ENCODE measurements at regions not wholly inside any gene's neighbourhood (a gene's known extent, or its start where the extent isn't known, plus 50 kb on each side); places are given as distances from the start of the nearest gene placed in this dataset.

DNA sequence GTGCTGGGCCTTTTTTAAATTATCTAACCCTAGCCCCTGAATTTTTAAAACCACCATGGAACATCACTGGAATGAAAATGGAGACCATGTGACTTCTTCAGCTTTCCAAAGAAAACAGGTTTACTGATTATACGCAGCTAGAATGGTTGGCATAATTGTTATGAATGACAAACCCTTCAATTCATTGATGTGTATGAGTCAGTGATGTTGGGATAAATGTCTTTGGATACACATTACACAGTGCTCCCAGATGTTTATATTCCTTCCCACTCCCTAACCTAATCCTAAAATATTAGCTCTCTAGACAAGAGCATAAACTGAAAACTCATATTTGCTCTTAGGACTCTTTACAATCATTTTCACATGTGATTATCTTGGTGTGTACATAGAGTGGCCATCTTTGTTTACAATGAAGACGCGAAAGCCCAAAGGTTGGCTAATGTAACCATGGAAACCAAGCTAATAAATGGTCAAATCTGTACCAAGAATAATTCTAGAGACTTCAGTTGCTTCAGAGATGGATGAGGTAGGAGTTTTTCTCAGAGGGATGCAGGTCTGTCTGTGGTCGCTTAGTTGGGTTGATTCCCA is 131.2 kb upstream of the HMHB1 start:
- Histone ChIP-seq H4K20me1 (ENCODE audit: insufficient read depth, low read length) (no peaks in the 10 kb centered on the region), H3K79me2 (ENCODE audit: insufficient read depth, low read length) (no peaks in the 10 kb centered on the region), H3K4me1 (ENCODE audit: insufficient read depth, low read length) (peaks cover 47% of the 10 kb centered on the region), H3K9me3 (ENCODE audit: low read length) (no peaks in the 10 kb centered on the region), H3K4me2 (ENCODE audit: low read depth, low read length) (0 out of 2 replicates have a peak overlapping the region, but pooled peaks have one; percentile 34), H3K4me3 (replicated peaks in 1 of 3; ENCODE audit: insufficient read depth in 1 of 3, low read depth in 2 of 3, low read length in 3 of 3) (no peak overlapping the region), H2AFZ (ENCODE audit: low read length) (no peak overlapping the region), H3K9ac (ENCODE audit: insufficient read depth, low read depth, low read length) (no peak overlapping the region), H3K27ac (ENCODE audit: extremely low read length, insufficient read depth, low read length) (no peak overlapping the region), H3K27me3 (ENCODE audit: control insufficient read depth in 1 of 2, insufficient read depth in 2 of 2, low read length in 2 of 2) (peaks cover 0 to 7% of the 10 kb centered on the region in 2 experiments; a peak in 1 of 5 replicates), H3K36me3 (replicated peaks in 1 of 2; ENCODE audit: control insufficient read depth in 1 of 2, insufficient read depth in 2 of 2, low read length in 2 of 2) (no peaks in the 10 kb centered on the region)
- DNase-seq (ENCODE audit: low spot score) (peak; percentile 86), ATAC-seq (peak; percentile 78), FAIRE-seq (peak; percentile 46)
- in situ Hi-C loops (cut with HindIII; ENCODE audit: extremely low pct_ligation_motif_present, low pct_unique_long_range_greater_than_20kb) (no loop called here), intact Hi-C loops (cut with micrococcal nuclease; ENCODE audit: unreplicated experiment) (loop anchor here (10.0 kb wide), 2 partner anchors 86 to 756 kb away; no protein-coding TSS in a partner anchor)
- POLR2A ChIA-PET = interaction anchor here (0.8 to 1.3 kb wide), 8 partner anchors 14 to 277 kb away, joined by 3 to 6 read pairs (median 3); partner anchors contain the start of gene NR3C1
- BruUV-seq (replicated peaks) = no TSS peak
- WGBS (ENCODE audit: low lambda C conversion rate) = 13% methylated on average over 4 of the region's 4 CpGs
- CTCF ChIA-PET (ENCODE audit: low intra/inter-chr PET ratio, low total read pairs) = no interaction called here
- TF ChIP-seq FOXO1 (CRISPR knock-in tag; IDR thresholded peaks at IDR 0.05) (no peak), ZNF530 (CRISPR knock-in tag; IDR thresholded peaks at IDR 0.05; ENCODE audit: low read depth) (no peak), ZNF883 (CRISPR knock-in tag; IDR thresholded peaks at IDR 0.05; ENCODE audit: not compliant biosample characterization) (no peak), MAF1 (CRISPR knock-in tag; IDR thresholded peaks at IDR 0.05; ENCODE audit: borderline replicate concordance) (no peak), MXD4 (CRISPR knock-in tag; IDR thresholded peaks at IDR 0.05) (no peak), MIER3 (CRISPR knock-in tag; IDR thresholded peaks at IDR 0.05; ENCODE audit: borderline replicate concordance) (0 out of 2 replicates have a peak, but pooled peaks have one; percentile 18), SOX13 (IDR thresholded peaks at IDR 0.05) (no peak), SOX13 (CRISPR knock-in tag; conservative IDR thresholded peaks at IDR 0.05 in 1 of 2, IDR thresholded peaks at IDR 0.05 in 1 of 2) (peak in 1 of 2 experiments; percentile 85; a peak in 2 of 4 replicates), ZBTB7B (CRISPR knock-in tag; IDR thresholded peaks at IDR 0.05) (no peak), KLF13 (CRISPR knock-in tag; IDR thresholded peaks at IDR 0.05) (no peak), TCF7 (IDR thresholded peaks at IDR 0.05; ENCODE audit: low read depth) (peak; percentile 42; the same call in 1 of the 2 replicates), RARG (CRISPR knock-in tag; IDR thresholded peaks at IDR 0.05; ENCODE audit: low read depth) (no peak), RFX1 (IDR thresholded peaks at IDR 0.05) (peak; percentile 77), NFIC (IDR thresholded peaks at IDR 0.05; ENCODE audit: low read length) (peak; percentile 67; the same call in 1 of the 2 replicates), MIXL1 (CRISPR knock-in tag; IDR thresholded peaks at IDR 0.05) (peak; percentile 50; the same call in 1 of the 2 replicates), RXRB (CRISPR knock-in tag; IDR thresholded peaks at IDR 0.05; ENCODE audit: borderline replicate concordance) (peak; percentile 59), ZNF660 (CRISPR knock-in tag; IDR thresholded peaks at IDR 0.05; ENCODE audit: borderline replicate concordance, low read depth) (no peak), DPF2 (CRISPR knock-in tag; IDR thresholded peaks at IDR 0.05; ENCODE audit: borderline replicate concordance, low read depth) (no peak), MAZ (IDR thresholded peaks at IDR 0.05; ENCODE audit: borderline replicate concordance, low read depth, low read length) (no peak), MAZ (CRISPR knock-in tag; IDR thresholded peaks at IDR 0.05; ENCODE audit: low read depth) (0 out of 2 replicates have a peak, but pooled peaks have one; percentile 9), FOXA1 (IDR thresholded peaks at IDR 0.05) (peak; percentile 93), FOXA1 (CRISPR knock-in tag; IDR thresholded peaks at IDR 0.05) (peak; percentile 95), ZNF781 (CRISPR knock-in tag; IDR thresholded peaks at IDR 0.05; ENCODE audit: borderline replicate concordance, not compliant biosample characterization) (no peak)
- TF ChIP-seq, protein P1, sequence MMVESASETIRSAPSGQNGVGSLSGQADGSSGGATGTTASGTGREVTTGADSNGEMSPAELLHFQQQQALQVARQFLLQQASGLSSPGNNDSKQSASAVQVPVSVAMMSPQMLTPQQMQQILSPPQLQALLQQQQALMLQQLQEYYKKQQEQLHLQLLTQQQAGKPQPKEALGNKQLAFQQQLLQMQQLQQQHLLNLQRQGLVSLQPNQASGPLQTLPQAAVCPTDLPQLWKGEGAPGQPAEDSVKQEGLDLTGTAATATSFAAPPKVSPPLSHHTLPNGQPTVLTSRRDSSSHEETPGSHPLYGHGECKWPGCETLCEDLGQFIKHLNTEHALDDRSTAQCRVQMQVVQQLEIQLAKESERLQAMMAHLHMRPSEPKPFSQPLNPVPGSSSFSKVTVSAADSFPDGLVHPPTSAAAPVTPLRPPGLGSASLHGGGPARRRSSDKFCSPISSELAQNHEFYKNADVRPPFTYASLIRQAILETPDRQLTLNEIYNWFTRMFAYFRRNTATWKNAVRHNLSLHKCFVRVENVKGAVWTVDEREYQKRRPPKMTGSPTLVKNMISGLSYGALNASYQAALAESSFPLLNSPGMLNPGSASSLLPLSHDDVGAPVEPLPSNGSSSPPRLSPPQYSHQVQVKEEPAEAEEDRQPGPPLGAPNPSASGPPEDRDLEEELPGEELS (CRISPR knock-in tag; IDR thresholded peaks at IDR 0.05) = peak; percentile 38; the same call in 1 of the 2 replicates
- TF ChIP-seq, protein P2, sequence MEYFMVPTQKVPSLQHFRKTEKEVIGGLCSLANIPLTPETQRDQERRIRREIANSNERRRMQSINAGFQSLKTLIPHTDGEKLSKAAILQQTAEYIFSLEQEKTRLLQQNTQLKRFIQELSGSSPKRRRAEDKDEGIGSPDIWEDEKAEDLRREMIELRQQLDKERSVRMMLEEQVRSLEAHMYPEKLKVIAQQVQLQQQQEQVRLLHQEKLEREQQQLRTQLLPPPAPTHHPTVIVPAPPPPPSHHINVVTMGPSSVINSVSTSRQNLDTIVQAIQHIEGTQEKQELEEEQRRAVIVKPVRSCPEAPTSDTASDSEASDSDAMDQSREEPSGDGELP (IDR thresholded peaks at IDR 0.05; ENCODE audit: borderline replicate concordance, low read depth) = 0 out of 2 replicates have a peak, but pooled peaks have one; percentile 29

Data from HepG2 (cell line).